ENCODE measurements at regions not wholly inside any gene's neighbourhood (a gene's known extent, or its start where the extent isn't known, plus 50 kb on each side); places are given as distances from the start of the nearest gene placed in this dataset.

DNA sequence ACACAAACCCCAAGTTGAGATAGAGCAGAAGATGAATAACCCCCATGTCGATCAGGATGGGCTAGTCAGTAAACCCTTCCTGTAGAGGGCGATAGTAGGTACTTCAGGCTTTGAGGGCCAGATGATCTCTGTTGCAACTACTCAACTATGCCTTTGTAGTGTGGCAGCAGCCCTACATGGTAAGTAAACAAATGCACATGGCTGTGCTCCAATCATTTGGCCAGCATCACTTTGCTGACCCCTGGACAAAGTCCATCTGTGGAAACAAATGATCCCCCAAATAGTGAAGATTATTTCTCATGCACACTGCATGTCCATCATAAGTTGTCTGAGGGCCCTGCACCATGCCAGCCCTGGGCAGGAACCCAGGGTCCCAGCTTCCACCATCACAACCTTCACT lies 402.2 kb upstream of the PROK2 start:
- TF ChIP-seq, protein P1, sequence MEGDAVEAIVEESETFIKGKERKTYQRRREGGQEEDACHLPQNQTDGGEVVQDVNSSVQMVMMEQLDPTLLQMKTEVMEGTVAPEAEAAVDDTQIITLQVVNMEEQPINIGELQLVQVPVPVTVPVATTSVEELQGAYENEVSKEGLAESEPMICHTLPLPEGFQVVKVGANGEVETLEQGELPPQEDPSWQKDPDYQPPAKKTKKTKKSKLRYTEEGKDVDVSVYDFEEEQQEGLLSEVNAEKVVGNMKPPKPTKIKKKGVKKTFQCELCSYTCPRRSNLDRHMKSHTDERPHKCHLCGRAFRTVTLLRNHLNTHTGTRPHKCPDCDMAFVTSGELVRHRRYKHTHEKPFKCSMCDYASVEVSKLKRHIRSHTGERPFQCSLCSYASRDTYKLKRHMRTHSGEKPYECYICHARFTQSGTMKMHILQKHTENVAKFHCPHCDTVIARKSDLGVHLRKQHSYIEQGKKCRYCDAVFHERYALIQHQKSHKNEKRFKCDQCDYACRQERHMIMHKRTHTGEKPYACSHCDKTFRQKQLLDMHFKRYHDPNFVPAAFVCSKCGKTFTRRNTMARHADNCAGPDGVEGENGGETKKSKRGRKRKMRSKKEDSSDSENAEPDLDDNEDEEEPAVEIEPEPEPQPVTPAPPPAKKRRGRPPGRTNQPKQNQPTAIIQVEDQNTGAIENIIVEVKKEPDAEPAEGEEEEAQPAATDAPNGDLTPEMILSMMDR (IDR thresholded peaks at IDR 0.05; ENCODE audit: insufficient read depth, low read depth, low read length) = no peak
- TF ChIP-seq EZH2 (IDR thresholded peaks at IDR 0.05; ENCODE audit: insufficient read depth, low read length) = no peak

Data from astrocyte (in vitro differentiated cells and primary cell).